WI38 (cell line): ENCODE measurements at regions not wholly inside any gene's neighbourhood (a gene's known extent, or its start where the extent isn't known, plus 50 kb on each side); places are given as distances from the start of the nearest gene placed in this dataset.
"Not testable (repeated sequence)": the region's sequence is repeated elsewhere in the genome, so short reads cannot be mapped to it uniquely, and the experiment has no call there.

ENCODE experiments used
- H3K4me3 ChIP-seq: 2 replicates; pipeline ENCODE4 v1.5.1; 2011; ENCODE audit warnings: low read depth, mild to moderate bottlenecking, control low read depth, low read length
- CTCF ChIP-seq: IDR thresholded peaks from 2 replicates; pipeline ENCODE4 v1.5.1; 2012; ENCODE audit warnings: low read depth, mild to moderate bottlenecking, control low read depth, low read length

DNA sequence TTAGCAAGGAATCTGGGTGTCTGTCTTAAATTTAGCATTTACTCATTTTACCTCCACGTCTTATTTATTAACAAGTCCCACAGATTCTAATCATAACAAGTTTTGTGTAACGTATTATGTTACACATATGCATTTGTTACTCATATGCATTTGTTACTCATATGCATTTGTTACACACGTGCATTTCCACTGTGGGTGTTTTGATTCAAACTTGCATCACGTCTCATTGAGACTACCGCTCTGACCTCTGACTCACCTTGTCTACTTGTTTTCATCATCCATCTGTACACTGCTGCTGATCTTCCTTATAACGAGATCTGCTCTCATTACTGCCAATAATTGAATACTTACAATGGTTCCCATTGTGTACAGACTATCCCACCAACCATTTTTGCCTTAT is 1141.4 kb downstream of the TBL1XR1 start:
- H3K4me3 ChIP-seq = no peak overlapping the region
- TF ChIP-seq CTCF = no peak

GRCh38 chr3:176051766-176052165 is 1145.5 kb downstream of the TBL1XR1 start:
- no peak for TF ChIP-seq CTCF
- H3K4me3 ChIP-seq = no peak overlapping the region

- no peak overlapping the region for H3K4me3 ChIP-seq
- no peak for TF ChIP-seq CTCF
These were observed 1150.6 kb downstream of the TBL1XR1 start for GRCh38 chr3:176046703-176047102.

DNA sequence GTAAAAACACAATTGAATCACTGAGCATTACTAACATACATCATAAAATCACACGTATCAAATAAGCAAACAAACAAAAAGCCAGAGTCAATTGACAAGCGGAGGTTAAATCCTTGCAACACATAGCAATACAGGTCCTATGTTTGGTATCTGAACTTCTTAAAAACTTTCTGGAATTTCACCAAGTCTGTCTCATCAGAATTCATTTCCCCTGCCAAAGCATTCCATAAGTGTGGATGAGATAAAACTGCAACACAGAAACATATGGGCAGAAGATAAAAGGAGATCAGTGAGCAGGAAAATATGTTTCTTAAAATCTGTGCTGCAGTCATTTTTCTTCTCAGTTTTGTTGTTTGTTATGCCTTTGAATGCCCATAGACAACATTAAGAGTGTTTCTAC is 1155.5 kb downstream of the TBL1XR1 start:
- no peak overlapping the region for H3K4me3 ChIP-seq
- TF ChIP-seq CTCF = no peak

DNA sequence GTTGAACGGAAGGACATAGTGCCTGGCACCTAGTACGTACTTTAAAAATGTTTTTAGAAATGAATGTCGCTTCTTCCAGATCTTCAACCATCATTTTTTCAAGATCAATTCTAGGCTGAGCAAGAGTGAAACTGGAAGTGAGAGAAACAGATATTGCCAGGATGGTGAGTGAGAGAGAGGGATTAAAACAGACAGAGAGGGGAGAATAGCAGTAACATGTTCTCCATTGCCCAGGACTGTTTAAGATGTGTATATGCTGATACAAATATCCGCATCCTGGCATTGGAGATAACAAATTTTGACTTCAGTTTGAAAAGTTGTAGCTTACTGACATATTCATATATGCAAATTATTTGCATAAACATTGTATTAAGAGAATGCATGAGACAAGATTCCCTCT is 1156.1 kb downstream of the TBL1XR1 start:
- TF ChIP-seq CTCF = no peak
- no peak overlapping the region for H3K4me3 ChIP-seq

DNA sequence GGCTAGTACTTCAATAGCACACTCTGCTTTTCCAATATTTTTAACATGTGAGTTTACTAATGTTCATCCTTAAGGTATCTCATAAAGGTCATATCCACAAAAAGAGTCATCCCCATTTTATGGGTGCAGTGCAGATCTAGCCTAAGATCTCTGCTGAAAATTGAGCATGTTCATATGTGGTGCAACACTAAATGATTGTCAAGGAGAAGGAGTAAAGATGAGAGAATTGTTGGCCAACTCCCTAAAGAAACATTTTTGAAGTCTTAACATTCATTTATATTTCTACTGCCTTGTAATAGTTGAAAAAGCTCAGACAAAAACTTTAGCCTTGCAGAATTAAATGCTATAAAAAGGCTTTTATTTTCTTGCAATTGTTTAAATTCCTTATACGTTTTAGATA is 1159.6 kb downstream of the TBL1XR1 start:
- TF ChIP-seq CTCF = no peak
- no peak overlapping the region for H3K4me3 ChIP-seq

GRCh38 chr3:176032043-176032442 is 1165.2 kb downstream of the TBL1XR1 start:
- TF ChIP-seq CTCF = no peak
- no peak overlapping the region for H3K4me3 ChIP-seq

DNA sequence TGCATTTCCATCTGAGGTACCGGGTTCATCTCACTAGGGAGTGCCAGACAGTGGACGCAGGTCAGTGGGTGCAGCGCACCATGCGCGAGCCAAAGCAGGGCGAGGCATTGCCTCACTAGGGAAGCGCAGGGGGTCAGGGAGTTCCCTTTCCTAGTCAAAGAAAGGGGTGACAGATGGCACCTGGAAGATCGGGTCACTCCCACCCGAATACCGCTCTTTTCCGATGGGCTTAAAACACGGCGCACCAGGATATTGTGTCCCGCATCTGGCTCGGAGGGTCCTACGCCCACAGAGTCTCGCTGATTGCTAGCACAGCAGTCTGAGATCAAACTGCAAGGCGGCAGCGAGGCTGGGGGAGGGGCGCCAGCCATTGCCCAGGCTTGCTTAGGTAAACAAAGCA is 1157.1 kb downstream of the NAALADL2 start:
- H3K4me3 ChIP-seq = not testable (repeated sequence)

GRCh38 chr3:176015228-176015627 is 1156.1 kb downstream of the NAALADL2 start:
- H3K4me3 ChIP-seq = not testable (repeated sequence)
